ENCODE measurements at regions not wholly inside any gene's neighbourhood (a gene's known extent, or its start where the extent isn't known, plus 50 kb on each side); places are given as distances from the start of the nearest gene placed in this dataset.

- TF ChIP-seq CTCF (IDR thresholded peaks at IDR 0.05; ENCODE audit: unreplicated experiment): no peak
- H3K27me3 Mint-ChIP-seq (ENCODE audit: low read depth): peaks cover 55% of the 10 kb centered on the region
Observed at GRCh38 chr4:8778291-8778690, 93.3 kb downstream of the HMX1 start.

GRCh38 chr4:8777320-8778196 lies 94.1 kb downstream of the HMX1 start:
- Mint-ChIP-seq H3K36me3 (no peaks in the 10 kb centered on the region), H3K4me3 (no peak overlapping the region), H3K4me1 (no peaks in the 10 kb centered on the region), H3K9me3 (no peaks in the 10 kb centered on the region), H3K27me3 (ENCODE audit: low read depth) (peaks cover 55% of the 10 kb centered on the region), H3K27ac (no peak overlapping the region)
- TF ChIP-seq CTCF (IDR thresholded peaks at IDR 0.05; ENCODE audit: unreplicated experiment): no peak
- no peak for DNase-seq (ENCODE audit: low spot score in 2 of 2, unreplicated experiment in 2 of 2)

More at GRCh38 chr4:8778291-8778690, 93.3 kb downstream of the HMX1 start:
- no peak for DNase-seq (ENCODE audit: low spot score in 2 of 2, unreplicated experiment in 2 of 2)
- no peak overlapping the region for H3K27ac Mint-ChIP-seq
- no peak overlapping the region for H3K4me3 Mint-ChIP-seq
- H3K9me3 Mint-ChIP-seq: no peaks in the 10 kb centered on the region
- H3K36me3 Mint-ChIP-seq: no peaks in the 10 kb centered on the region
- no peaks in the 10 kb centered on the region for H3K4me1 Mint-ChIP-seq

- DNase-seq (ENCODE audit: low spot score in 2 of 2, unreplicated experiment in 2 of 2): no peak
- Mint-ChIP-seq H3K4me3 (no peak overlapping the region), H3K27ac (no peak overlapping the region), H3K4me1 (no peaks in the 10 kb centered on the region), H3K27me3 (ENCODE audit: low read depth) (peaks cover 50% of the 10 kb centered on the region), H3K36me3 (no peaks in the 10 kb centered on the region), H3K9me3 (no peaks in the 10 kb centered on the region)
- no peak for TF ChIP-seq CTCF (IDR thresholded peaks at IDR 0.05; ENCODE audit: unreplicated experiment)
Observed at GRCh38 chr4:8776366-8776765, 95.3 kb downstream of the HMX1 start.

DNA sequence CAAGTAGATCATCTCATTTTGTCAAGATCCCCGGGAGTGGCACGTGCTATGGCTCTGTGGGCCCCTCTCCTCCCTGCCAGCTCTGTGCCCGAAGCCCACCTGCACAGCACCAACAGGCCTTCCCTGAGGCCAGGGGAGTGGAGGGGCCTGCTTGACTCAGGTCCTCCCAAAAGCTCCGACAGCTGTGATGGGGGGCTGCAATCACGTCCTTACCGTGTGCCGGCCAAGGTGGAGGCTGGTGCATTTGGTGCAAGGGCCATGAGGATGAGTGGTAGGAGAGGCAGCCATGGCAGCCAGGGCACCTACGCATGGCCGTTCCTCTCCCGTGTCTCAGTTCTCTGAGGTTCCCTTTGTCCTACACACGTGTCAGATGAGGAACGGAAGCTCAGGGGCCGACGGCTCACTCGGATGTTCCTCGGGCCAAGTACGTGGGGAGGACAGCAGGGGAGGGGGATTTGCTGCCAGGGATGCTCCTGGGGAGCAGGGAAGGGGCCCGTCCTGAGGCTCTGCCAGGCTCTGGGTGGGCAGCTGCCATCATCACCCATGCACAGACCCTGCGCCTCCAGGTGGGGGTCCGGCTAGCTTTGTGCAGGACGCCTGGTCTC lies 95.8 kb downstream of the HMX1 start:
- TF ChIP-seq CTCF (IDR thresholded peaks at IDR 0.05; ENCODE audit: unreplicated experiment): no peak
- no peak for DNase-seq (ENCODE audit: low spot score in 2 of 2, unreplicated experiment in 2 of 2)
- H3K27ac Mint-ChIP-seq: no peak overlapping the region

GRCh38 chr4:8775121-8775520 lies 96.5 kb downstream of the HMX1 start:
- H3K27me3 Mint-ChIP-seq (ENCODE audit: low read depth): peaks cover 52% of the 10 kb centered on the region
- no peak overlapping the region for H3K27ac Mint-ChIP-seq
- H3K9me3 Mint-ChIP-seq: no peaks in the 10 kb centered on the region
- H3K4me1 Mint-ChIP-seq: no peaks in the 10 kb centered on the region
- no peak for DNase-seq (ENCODE audit: low spot score in 2 of 2, unreplicated experiment in 2 of 2)
- TF ChIP-seq CTCF (IDR thresholded peaks at IDR 0.05; ENCODE audit: unreplicated experiment): no peak
- no peaks in the 10 kb centered on the region for H3K36me3 Mint-ChIP-seq
- H3K4me3 Mint-ChIP-seq: no peak overlapping the region

More for the DNA sequence above, 95.8 kb downstream of the HMX1 start:
- Mint-ChIP-seq H3K27me3 (ENCODE audit: low read depth) (peaks cover 52% of the 10 kb centered on the region), H3K36me3 (no peaks in the 10 kb centered on the region), H3K4me3 (no peak overlapping the region), H3K9me3 (no peaks in the 10 kb centered on the region), H3K4me1 (no peaks in the 10 kb centered on the region)
